Effector memory CD8-positive, alpha-beta T cell (primary cell): ENCODE measurements at regions not wholly inside any gene's neighbourhood (a gene's known extent, or its start where the extent isn't known, plus 50 kb on each side); places are given as distances from the start of the nearest gene placed in this dataset.

ENCODE experiments used
- ATAC-seq: fragments of 150-1000 bp; cut with Tn5 transposase; replicated peaks from 2 replicates; pipeline ENCODE4 v1.10.0; 2021; ENCODE audit warnings: mild to moderate bottlenecking, moderate library complexity
- DNase-seq, 3 experiments: peaks; one replicate each; pipeline ENCODE4 v3.0.0; 2021
- H3K27ac Mint-ChIP-seq, 2 donors: one replicate each; pipeline ENCODE4 v1.8.0; 2022; ENCODE audit warnings: mild to moderate bottlenecking in 2 of 2, mixed read lengths in 2 of 2, moderate library complexity in 2 of 2
- H3K27me3 Mint-ChIP-seq, 2 donors: one replicate each; pipeline ENCODE4 v1.8.0; 2022; ENCODE audit warnings: mixed read lengths in 2 of 2
- H3K36me3 Mint-ChIP-seq: one replicate; pipeline ENCODE4 v1.8.0; 2022; ENCODE audit warnings: mild to moderate bottlenecking, moderate library complexity, mixed read lengths; ENCODE audit not compliant: insufficient read depth
- H3K4me1 Mint-ChIP-seq, 2 donors: one replicate each; pipeline ENCODE4 v1.8.0; 2022; ENCODE audit warnings: low read depth in 2 of 2, mixed read lengths in 2 of 2
- H3K4me3 Mint-ChIP-seq, 2 donors: one replicate each; pipeline ENCODE4 v1.8.0; 2022; ENCODE audit warnings: mild to moderate bottlenecking in 2 of 2, mixed read lengths in 2 of 2, moderate library complexity in 2 of 2
- H3K9me3 Mint-ChIP-seq, 2 donors: one replicate each; pipeline ENCODE4 v1.8.0; 2022; ENCODE audit warnings: mixed read lengths in 2 of 2

DNA sequence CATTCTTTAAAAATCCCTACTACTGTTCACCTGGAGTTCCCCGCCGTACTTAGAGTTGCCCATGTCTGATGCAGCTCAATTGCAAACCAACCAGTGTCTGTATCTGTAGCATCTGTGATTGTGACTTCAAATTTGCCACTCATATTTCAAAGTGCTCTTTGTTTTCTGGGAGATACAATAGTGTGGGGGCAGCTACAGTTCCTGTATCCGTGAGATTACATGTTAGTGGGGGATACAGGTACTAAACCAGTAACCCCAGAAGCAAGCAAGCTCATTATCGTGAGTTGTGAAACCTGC lies 140.9 kb downstream of the ANKRD60 start:
- Mint-ChIP-seq H3K4me3 (no peak overlapping the region), H3K27me3 (peaks cover 20 to 55% of the 10 kb centered on the region in 2 donors), H3K4me1 (no peaks in the 10 kb centered on the region), H3K27ac (no peak overlapping the region), H3K9me3 (no peaks in the 10 kb centered on the region), H3K36me3 (no peaks in the 10 kb centered on the region)
- ATAC-seq (no peak), DNase-seq (no peak)

DNA sequence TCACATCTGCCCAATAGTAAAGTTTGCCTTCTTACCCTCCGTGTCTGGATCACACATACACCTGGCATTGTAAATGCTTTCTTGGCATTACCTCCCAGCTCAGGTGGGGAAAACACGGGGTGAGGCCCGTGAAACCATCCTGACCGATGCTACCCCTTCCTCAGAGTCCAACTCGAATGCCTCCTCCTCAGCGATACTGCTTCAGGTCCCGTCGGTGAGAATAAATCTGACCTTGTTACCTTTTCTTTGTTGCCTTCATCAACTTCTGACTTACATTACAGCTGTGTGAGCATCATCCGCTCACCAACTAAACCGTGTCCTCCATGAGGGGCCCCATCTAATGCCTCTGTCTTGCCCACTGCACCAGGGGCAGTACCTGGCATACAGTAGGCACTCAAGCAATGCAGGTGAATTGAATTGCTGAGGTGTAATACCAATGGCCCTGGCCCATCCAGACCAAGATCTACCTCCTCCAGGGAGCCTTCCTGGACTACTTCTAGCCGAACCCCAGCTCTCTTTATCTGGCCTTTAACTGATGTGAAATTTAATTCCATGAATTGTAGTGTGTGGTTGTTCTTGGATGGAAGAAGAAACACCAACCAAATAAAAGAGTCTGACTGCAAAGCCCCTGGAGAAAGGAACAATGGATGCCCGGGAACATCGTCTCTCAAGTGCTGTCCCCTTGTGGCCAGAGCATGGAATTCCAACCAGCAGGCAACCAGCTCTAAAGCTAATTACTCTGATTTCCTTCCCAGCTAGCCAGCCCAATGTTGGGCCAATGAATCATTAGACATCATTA lies 141.5 kb downstream of the ANKRD60 start:
- H3K4me3 Mint-ChIP-seq: no peak overlapping the region
- no peaks in the 10 kb centered on the region for H3K36me3 Mint-ChIP-seq
- H3K9me3 Mint-ChIP-seq: no peaks in the 10 kb centered on the region
- H3K4me1 Mint-ChIP-seq: no peaks in the 10 kb centered on the region
- no peak for ATAC-seq
- no peak for DNase-seq
- H3K27me3 Mint-ChIP-seq: peaks cover 15 to 50% of the 10 kb centered on the region in 2 donors
- H3K27ac Mint-ChIP-seq: no peak overlapping the region

DNA sequence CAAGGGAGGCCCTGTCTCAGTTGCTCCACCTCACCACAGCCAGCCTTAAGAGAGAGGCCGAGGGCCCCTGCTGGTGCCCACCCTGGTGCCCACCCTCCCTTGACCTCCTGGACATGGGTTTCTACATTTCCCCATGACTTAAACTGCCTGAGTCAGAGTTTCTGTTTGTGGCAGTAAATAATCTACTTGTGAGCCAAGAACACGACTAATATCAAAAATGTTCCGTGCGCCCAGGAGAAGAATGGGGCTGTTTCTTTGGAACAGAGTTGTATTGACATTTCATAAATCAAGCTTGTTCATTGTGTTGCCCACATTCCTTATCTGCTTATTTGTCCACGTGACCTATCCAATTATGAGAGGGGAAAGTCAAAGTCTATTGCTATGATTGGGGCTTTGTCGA lies 143.5 kb downstream of the ANKRD60 start:
- no peaks in the 10 kb centered on the region for H3K9me3 Mint-ChIP-seq
- H3K36me3 Mint-ChIP-seq: no peaks in the 10 kb centered on the region
- H3K4me3 Mint-ChIP-seq: no peak overlapping the region
- H3K27ac Mint-ChIP-seq: no peak overlapping the region
- no peak for ATAC-seq
- H3K4me1 Mint-ChIP-seq: no peaks in the 10 kb centered on the region
- no peak for DNase-seq
- H3K27me3 Mint-ChIP-seq: peaks cover 9 to 30% of the 10 kb centered on the region in 2 donors

DNA sequence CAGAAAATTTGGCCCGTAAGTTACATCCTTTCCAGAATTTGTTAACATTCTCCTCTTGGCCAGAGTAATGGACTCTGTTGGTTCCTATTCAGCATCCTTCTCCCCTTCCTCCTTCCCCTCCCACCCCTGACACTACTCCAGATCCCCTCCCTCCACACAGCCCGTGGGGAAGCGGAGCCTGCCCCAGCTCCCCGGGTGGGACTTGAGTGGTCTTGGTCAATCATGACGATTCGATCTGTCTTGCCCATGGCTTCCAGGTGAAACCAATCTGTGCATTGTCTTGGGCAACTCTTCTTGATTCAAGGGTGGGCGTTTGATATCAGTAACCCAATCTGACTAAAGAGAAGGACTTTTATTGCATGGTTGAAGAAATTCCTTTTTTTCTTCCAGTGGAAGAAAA lies 143.9 kb downstream of the ANKRD60 start:
- H3K27me3 Mint-ChIP-seq: peaks cover 10 to 26% of the 10 kb centered on the region in 2 donors
- no peak for ATAC-seq
- no peaks in the 10 kb centered on the region for H3K9me3 Mint-ChIP-seq
- no peak overlapping the region for H3K27ac Mint-ChIP-seq
- no peak for DNase-seq
- no peak overlapping the region for H3K4me3 Mint-ChIP-seq
- no peaks in the 10 kb centered on the region for H3K4me1 Mint-ChIP-seq
- no peaks in the 10 kb centered on the region for H3K36me3 Mint-ChIP-seq

GRCh38 chr20:58081846-58082245 lies 146.6 kb downstream of the ANKRD60 start:
- Mint-ChIP-seq H3K9me3 (no peaks in the 10 kb centered on the region), H3K36me3 (no peaks in the 10 kb centered on the region), H3K27me3 (peaks cover 13 to 23% of the 10 kb centered on the region in 2 donors), H3K4me1 (no peaks in the 10 kb centered on the region), H3K4me3 (no peak overlapping the region), H3K27ac (no peak overlapping the region)
- ATAC-seq (no peak), DNase-seq (no peak)

- H3K36me3 Mint-ChIP-seq: peaks cover 2% of the 10 kb centered on the region
Observed at GRCh38 chr20:58078741-58079522, 149.5 kb downstream of the ANKRD60 start.

GRCh38 chr20:58077282-58077681 lies 151.2 kb downstream of the ANKRD60 start:
- Mint-ChIP-seq H3K4me3 (no peak overlapping the region), H3K9me3 (no peaks in the 10 kb centered on the region), H3K4me1 (peaks cover 0 to 5% of the 10 kb centered on the region in 2 donors), H3K36me3 (peaks cover 2% of the 10 kb centered on the region), H3K27ac (no peak overlapping the region), H3K27me3 (peaks cover 28 to 55% of the 10 kb centered on the region in 2 donors)
- ATAC-seq (no peak), DNase-seq (no peak)

More at GRCh38 chr20:58078741-58079522, 149.5 kb downstream of the ANKRD60 start:
- H3K9me3 Mint-ChIP-seq: no peaks in the 10 kb centered on the region
- no peak for ATAC-seq
- H3K27me3 Mint-ChIP-seq: peaks cover 16 to 41% of the 10 kb centered on the region in 2 donors
- H3K27ac Mint-ChIP-seq: no peak overlapping the region
- no peak overlapping the region for H3K4me3 Mint-ChIP-seq
- H3K4me1 Mint-ChIP-seq: peaks cover 0 to 5% of the 10 kb centered on the region in 2 donors
- DNase-seq: no peak

- DNase-seq: no peak
- no peak for ATAC-seq
- Mint-ChIP-seq H3K9me3 (no peaks in the 10 kb centered on the region), H3K4me1 (peaks cover 0 to 5% of the 10 kb centered on the region in 2 donors), H3K36me3 (peaks cover 2% of the 10 kb centered on the region), H3K27me3 (peaks cover 33 to 61% of the 10 kb centered on the region in 2 donors), H3K27ac (no peak overlapping the region), H3K4me3 (no peak overlapping the region)
Observed at GRCh38 chr20:58076405-58076804, 152.0 kb downstream of the ANKRD60 start.

DNA sequence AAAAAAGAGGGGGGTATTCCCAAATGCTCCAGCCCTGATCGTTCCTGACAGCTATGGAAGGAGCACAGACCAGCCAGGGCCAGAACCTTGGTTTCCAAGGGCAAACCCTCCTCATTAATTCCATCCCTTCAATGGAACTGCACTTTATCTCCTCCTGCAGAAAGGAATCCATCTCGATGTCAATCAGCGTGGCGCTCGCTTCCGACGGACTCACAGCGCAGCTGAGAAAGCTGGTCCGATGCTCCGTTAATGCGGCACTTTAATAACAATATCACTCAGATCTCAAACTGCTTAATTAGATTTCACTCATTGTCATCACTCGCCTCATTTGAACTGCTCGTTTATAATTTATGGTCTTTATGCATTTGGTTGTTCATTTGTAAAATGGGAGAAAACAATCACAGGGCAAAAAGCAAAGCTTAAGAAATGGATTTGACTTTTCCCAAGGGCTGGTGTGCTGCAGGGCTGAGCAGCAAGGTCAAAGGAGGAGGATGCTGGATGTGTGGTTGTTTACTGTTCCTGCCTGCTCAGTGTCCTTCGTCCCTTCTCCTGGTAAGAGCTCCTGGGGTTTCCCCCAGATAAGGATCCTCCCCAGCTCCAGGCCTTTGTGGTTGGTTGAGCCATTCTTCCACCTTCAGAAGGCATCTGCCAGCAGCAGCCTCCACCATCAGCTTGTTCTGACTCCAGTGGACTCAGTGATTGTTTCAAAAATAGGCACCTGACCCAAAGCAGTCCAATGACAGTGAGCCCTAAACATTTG lies 152.7 kb downstream of the ANKRD60 start:
- H3K4me1 Mint-ChIP-seq: peaks cover 0 to 5% of the 10 kb centered on the region in 2 donors
- H3K36me3 Mint-ChIP-seq: peaks cover 2% of the 10 kb centered on the region
- no peak overlapping the region for H3K4me3 Mint-ChIP-seq
- H3K9me3 Mint-ChIP-seq: no peaks in the 10 kb centered on the region
- no peak for ATAC-seq
- DNase-seq: no peak
- no peak overlapping the region for H3K27ac Mint-ChIP-seq
- H3K27me3 Mint-ChIP-seq: peaks cover 34 to 68% of the 10 kb centered on the region in 2 donors

DNA sequence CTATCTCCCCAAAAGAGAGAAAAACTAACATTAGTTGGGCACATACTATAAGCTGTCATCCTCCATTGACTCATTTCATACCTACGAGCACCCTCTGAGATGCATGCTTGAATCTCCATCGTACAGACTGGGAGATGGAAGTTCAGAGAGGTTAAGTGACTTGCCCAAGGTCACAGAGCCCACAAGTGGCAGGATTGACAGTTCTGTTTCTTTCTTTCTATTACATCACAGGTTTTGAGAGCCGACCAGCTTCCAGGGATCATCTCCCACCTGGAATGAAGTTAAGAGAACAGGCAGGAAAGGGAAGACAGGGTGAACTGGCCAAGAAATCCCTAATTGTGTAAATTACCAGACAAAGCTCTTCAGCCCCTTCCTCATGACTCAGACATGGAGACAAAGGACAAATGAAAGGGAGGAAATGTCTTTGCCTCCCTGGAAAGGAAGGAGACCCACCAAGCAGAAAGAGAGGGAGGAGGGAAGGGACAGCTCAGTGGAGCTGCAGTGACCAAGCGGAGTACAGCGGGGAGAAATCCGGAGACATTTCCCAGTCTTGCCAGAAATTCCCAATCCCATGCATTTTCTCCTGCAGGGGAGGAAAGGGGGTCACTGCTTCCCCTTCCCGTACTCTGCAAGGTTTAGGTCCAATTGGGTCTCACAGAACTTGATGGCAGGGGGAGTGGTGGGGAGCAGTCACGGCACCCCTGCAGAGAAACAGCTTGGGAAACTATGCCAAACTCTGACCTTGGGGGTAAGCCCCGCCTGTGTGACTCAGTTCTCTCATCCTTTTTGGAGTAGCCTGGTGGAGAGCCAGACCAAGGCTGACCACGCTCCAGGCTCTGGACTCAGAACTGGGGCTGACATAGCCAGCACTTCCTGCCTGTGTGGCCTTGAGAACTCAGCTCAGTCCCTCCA lies 154.3 kb downstream of the ANKRD60 start:
- H3K27ac Mint-ChIP-seq: no peak overlapping the region
- H3K27me3 Mint-ChIP-seq: peaks cover 30 to 83% of the 10 kb centered on the region in 2 donors
- peaks cover 2% of the 10 kb centered on the region for H3K36me3 Mint-ChIP-seq
- no peak overlapping the region for H3K4me3 Mint-ChIP-seq
- ATAC-seq: no peak
- peaks cover 0 to 5% of the 10 kb centered on the region in 2 donors for H3K4me1 Mint-ChIP-seq
- no peaks in the 10 kb centered on the region for H3K9me3 Mint-ChIP-seq
- no peak for DNase-seq

DNA sequence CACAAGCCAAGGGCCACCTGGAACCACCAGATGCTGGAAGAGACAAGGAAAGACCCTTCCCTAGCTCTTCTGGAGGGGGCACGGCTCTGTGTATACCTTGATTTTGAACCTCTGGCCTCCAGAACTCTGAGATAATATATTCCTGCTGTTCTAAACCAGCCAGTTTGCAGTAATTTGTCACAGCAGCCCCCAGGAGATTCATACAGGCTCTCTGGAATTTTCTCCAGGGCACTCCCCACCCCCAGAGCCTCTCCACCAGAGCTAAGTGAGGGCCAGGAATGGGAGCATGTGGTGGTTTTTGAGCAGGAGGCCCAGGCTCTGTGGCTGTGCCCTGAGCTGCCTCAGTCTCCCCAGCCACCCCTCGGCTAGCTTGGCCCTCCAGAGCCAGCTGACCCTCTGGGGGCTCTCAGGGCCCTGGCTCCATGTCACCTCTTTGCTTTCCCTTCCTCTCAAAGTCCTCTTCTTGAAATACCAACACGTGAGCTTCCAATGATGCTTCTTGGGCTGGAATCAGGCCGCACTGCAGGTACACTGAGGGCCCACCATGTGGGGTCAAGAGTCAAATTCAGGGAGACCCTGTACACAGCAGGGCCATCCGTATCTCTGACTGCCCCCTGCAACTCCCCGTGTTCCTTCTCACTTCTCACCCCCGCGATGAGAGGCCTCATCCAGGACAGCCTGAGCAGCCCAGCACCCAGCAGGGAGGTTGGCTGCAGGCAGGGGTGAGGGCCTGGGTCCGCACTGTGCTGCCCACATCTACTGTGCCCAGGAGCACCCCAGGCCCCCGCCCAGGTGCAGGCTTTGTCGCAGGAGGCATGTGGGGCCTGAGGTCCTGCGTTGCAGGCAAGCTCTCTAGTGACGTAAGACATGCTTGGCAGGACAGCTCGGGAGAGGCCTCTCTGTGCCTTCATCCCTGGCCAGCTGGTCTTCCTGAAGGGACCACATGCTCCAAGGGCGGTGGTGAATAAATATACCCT lies 155.5 kb downstream of the ANKRD60 start:
- Mint-ChIP-seq H3K4me1 (peaks cover 0 to 5% of the 10 kb centered on the region in 2 donors), H3K4me3 (no peak overlapping the region), H3K27me3 (peaks cover 34 to 83% of the 10 kb centered on the region in 2 donors), H3K36me3 (peaks cover 2% of the 10 kb centered on the region), H3K27ac (no peak overlapping the region), H3K9me3 (no peaks in the 10 kb centered on the region)
- ATAC-seq: no peak
- DNase-seq: no peak

- Mint-ChIP-seq H3K27ac (no peak overlapping the region), H3K9me3 (no peaks in the 10 kb centered on the region), H3K27me3 (peaks cover 31 to 82% of the 10 kb centered on the region in 2 donors), H3K4me1 (peaks cover 0 to 5% of the 10 kb centered on the region in 2 donors), H3K4me3 (no peak overlapping the region), H3K36me3 (peaks cover 2% of the 10 kb centered on the region)
- ATAC-seq: no peak
- DNase-seq: no peak
Observed at GRCh38 chr20:58071991-58072390, 156.5 kb downstream of the ANKRD60 start.
